Endothelial cell of umbilical vein (primary cell): ENCODE measurements at regions not wholly inside any gene's neighbourhood (a gene's known extent, or its start where the extent isn't known, plus 50 kb on each side); places are given as distances from the start of the nearest gene placed in this dataset.

ENCODE experiments used
- BruUV-seq: library from RNA; stranded (reverse); fragments of 400-500 nt; replicated peaks from 2 replicates; lab custom pipeline; 2021; lab: Mats Ljungman, UMichigan
- CTCF ChIA-PET: fragments of 300-600, 350-600 bp; sonication (Branson Sonifier 250); formaldehyde crosslinking; loops from one replicate; lab custom pipeline; 2021; ENCODE audit warnings: antibody characterized with exemption, inconsistent platforms; lab: Charles Lee
- POLR2A ChIA-PET: fragments of 300-600, 350-600 bp; sonication (Branson Sonifier 250); formaldehyde crosslinking; loops from one replicate; lab custom pipeline; 2021; ENCODE audit warnings: antibody characterized with exemption, inconsistent platforms; lab: Charles Lee
- DNase-seq: peaks from one replicate; pipeline ENCODE4 v3.0.0-alpha.2; 2011; ENCODE audit warnings: low read depth, low spot score
- FAIRE-seq: peaks from 2 replicates; lab custom pipeline; 2011; peaks lifted over from hg19 to GRCh38; lab: Jason Lieb, UNC
- H2AFZ ChIP-seq: 2 replicates; pipeline ENCODE4 v1.6.0; 2012; ENCODE audit warnings: low read depth, low read length, control low read depth, inconsistent platforms
- H3K27ac ChIP-seq: 2 replicates; pipeline ENCODE4 v1.5.1; 2011; ENCODE audit warnings: low read depth, mild to moderate bottlenecking, control low read depth, low read length, moderate library complexity; ENCODE audit not compliant: insufficient read depth
- H3K27me3 ChIP-seq, 2 experiments: 2 replicates each; pipeline versions ENCODE4 v1.6.0 to v1.6.1; 2011; ENCODE audit warnings: low read length in 2 of 2, mixed read lengths in 1 of 2; ENCODE audit not compliant: control insufficient read depth in 2 of 2, insufficient read depth in 2 of 2
- H3K36me3 ChIP-seq, 2 experiments: 2 replicates in 1 of 2; 3 replicates in 1 of 2; pipeline ENCODE4 v1.5.1; 2011; ENCODE audit warnings: low read length in 2 of 2, mild to moderate bottlenecking in 1 of 2, moderate library complexity in 1 of 2; ENCODE audit not compliant: control insufficient read depth in 2 of 2, insufficient read depth in 2 of 2; ENCODE audit errors: extremely low read depth in 1 of 2
- H3K4me1 ChIP-seq: 3 replicates; pipeline ENCODE4 v1.5.1; 2011; ENCODE audit warnings: mild to moderate bottlenecking, low read length; ENCODE audit not compliant: control insufficient read depth, insufficient read depth; ENCODE audit errors: extremely low read depth
- H3K4me2 ChIP-seq: 2 replicates; pipeline ENCODE4 v1.6.1; 2011; ENCODE audit warnings: low read length, control low read depth, mixed read lengths; ENCODE audit not compliant: insufficient read depth
- H3K4me3 ChIP-seq, 3 experiments: fragments of 200-600 bp in 1 of 3; sonication (generic), shearing (Covaris generic) in 1 of 3; replicated peaks in 1 of 3; 2 replicates each; pipeline ENCODE4 v1.5.1; 2011 to 2016; ENCODE audit warnings: control low read depth in 3 of 3, low read length in 3 of 3, mild to moderate bottlenecking in 2 of 3, inconsistent platforms in 1 of 3, low read depth in 1 of 3, moderate library complexity in 1 of 3; ENCODE audit not compliant: insufficient read depth in 1 of 3
- H3K79me2 ChIP-seq: 2 replicates; pipeline ENCODE4 v1.6.0; 2012; ENCODE audit warnings: low read length, inconsistent platforms; ENCODE audit not compliant: control insufficient read depth, insufficient read depth
- H3K9ac ChIP-seq: replicated peaks from 2 replicates; pipeline ENCODE3; 2011; ENCODE audit warnings: low read length, control low read depth; ENCODE audit not compliant: insufficient read depth; ENCODE audit errors: extremely low read depth
- H3K9me1 ChIP-seq: replicated peaks from 3 replicates; pipeline ENCODE4 v1.6.0; 2011; ENCODE audit warnings: mild to moderate bottlenecking, low read length; ENCODE audit not compliant: control insufficient read depth, insufficient read depth; ENCODE audit errors: extremely low read depth
- H3K9me3 ChIP-seq: replicated peaks from 2 replicates; pipeline ENCODE4 v1.5.1; 2012; ENCODE audit warnings: low read length, inconsistent platforms; ENCODE audit not compliant: control insufficient read depth, insufficient read depth
- H4K20me1 ChIP-seq: replicated peaks from 2 replicates; pipeline ENCODE3; 2011; ENCODE audit warnings: mild to moderate bottlenecking, low read length; ENCODE audit not compliant: control insufficient read depth, insufficient read depth; ENCODE audit errors: extremely low read depth
- CTCF ChIP-seq, 2 donors: IDR thresholded peaks; 1 replicate in 1 of 2; 2 replicates in 1 of 2; pipeline ENCODE4 v1.5.1; 2011; ENCODE audit warnings: low read length in 2 of 2, mild to moderate bottlenecking in 2 of 2, moderate library complexity in 2 of 2, control low read depth in 1 of 2, inconsistent platforms in 1 of 2, low read depth in 1 of 2; ENCODE audit not compliant: insufficient read depth in 1 of 2; ENCODE audit errors: extremely low read depth in 1 of 2
- FOS ChIP-seq: IDR thresholded peaks from 2 replicates; pipeline ENCODE4 v1.6.1; 2011; ENCODE audit warnings: mild to moderate bottlenecking, low read length, moderate library complexity, borderline replicate concordance; ENCODE audit not compliant: insufficient read depth
- GATA2 ChIP-seq: IDR thresholded peaks from 2 replicates; pipeline ENCODE4 v1.7.0; 2011; ENCODE audit warnings: low read depth, mild to moderate bottlenecking, moderate library complexity, mixed read lengths, low read length; ENCODE audit not compliant: insufficient read length, insufficient read depth
- JUN ChIP-seq: IDR thresholded peaks from 2 replicates; pipeline ENCODE4 v1.6.1; 2011; ENCODE audit warnings: borderline replicate concordance, low read depth; ENCODE audit not compliant: insufficient read length, insufficient read depth
- MAX ChIP-seq: IDR thresholded peaks from 2 replicates; pipeline ENCODE4 v1.6.1; 2011; ENCODE audit not compliant: insufficient read depth, insufficient read length
- MYC ChIP-seq: IDR thresholded peaks from one replicate; pipeline ENCODE4 v1.6.1; 2011; ENCODE audit warnings: mild to moderate bottlenecking, low read depth, low read length
- POLR2AphosphoS5 ChIP-seq: IDR thresholded peaks from 2 replicates; pipeline ENCODE4 v1.6.1; 2012; ENCODE audit warnings: low read depth, mild to moderate bottlenecking, control low read depth, low read length, moderate library complexity; ENCODE audit not compliant: insufficient read depth
- dilution Hi-C: fragments of 300-500 bp; cut with MboI; formaldehyde crosslinking; loops from one replicate; pipeline ENCODE4 v1.15.0; 2019; ENCODE audit warnings: low sequenced_read_pairs; ENCODE audit not compliant: extremely low pct_ligation_motif_present
- intact Hi-C: fragments of 100-400 bp; cut with micrococcal nuclease; formaldehyde crosslinking; loops from one replicate; pipeline ENCODE4 v1.10.0; 2022

GRCh38 chr18:69162649-69163048 lies 238.0 kb upstream of the DOK6 start:
- Histone ChIP-seq H3K9me1 (no peaks in the 10 kb centered on the region), H3K27ac (no peak overlapping the region), H3K4me3 (no peak overlapping the region), H3K9me3 (no peaks in the 10 kb centered on the region), H3K9ac (no peak overlapping the region), H3K36me3 (no peaks in the 10 kb centered on the region), H3K27me3 (no peaks in the 10 kb centered on the region), H4K20me1 (no peaks in the 10 kb centered on the region), H3K4me1 (no peaks in the 10 kb centered on the region), H3K4me2 (no peak overlapping the region), H3K79me2 (no peaks in the 10 kb centered on the region), H2AFZ (no peak overlapping the region)
- intact Hi-C loops (no loop called here), dilution Hi-C loops (no loop called here)
- DNase-seq (no peak), FAIRE-seq (no peak)
- CTCF ChIA-PET: no interaction called here
- no TSS peak for BruUV-seq
- POLR2A ChIA-PET: no interaction called here
- TF ChIP-seq JUN (no peak), MAX (no peak), GATA2 (no peak), MYC (no peak), POLR2AphosphoS5 (no peak), FOS (no peak), CTCF (IDR thresholded peaks at IDR 0.05; ENCODE audit: extremely low read depth in 1 of 2, insufficient read depth in 1 of 2, low read depth in 1 of 2, low read length in 2 of 2) (no peak)
